C4-2B (cell line): ENCODE measurements at regions not wholly inside any gene's neighbourhood (a gene's known extent, or its start where the extent isn't known, plus 50 kb on each side); places are given as distances from the start of the nearest gene placed in this dataset.

Source experiments
- CTCF ChIP-seq: fragments of 450-650 bp; conservative IDR thresholded peaks from 2 replicates; pipeline ENCODE4 v1.5.1; 2017; ENCODE audit warnings: mild to moderate bottlenecking
- ZFX ChIP-seq: fragments of 450-650 bp; IDR thresholded peaks from 2 replicates; pipeline ENCODE4 v1.6.1; 2017

DNA sequence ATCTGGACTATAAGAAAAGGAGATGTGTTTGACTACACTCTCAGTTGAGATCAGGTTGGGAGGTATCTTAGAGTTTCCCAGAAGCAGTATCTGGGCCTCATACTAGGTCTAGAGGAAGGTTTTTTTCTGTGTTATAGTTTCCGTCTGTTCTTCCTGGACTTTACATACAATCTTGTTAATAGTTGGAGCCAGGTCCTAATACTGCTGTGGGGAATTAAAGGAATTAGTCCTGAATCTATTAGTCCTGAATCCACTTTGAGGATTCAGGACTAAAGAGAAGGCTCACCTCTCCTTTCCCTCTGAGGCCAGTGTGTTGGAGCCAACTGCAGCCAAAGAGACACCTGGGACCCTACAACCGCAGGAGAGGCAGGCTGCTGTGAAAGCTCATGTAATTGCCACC lies 445.7 kb upstream of the CLINT1 start:
- TF ChIP-seq CTCF (no peak), ZFX (no peak)
